ENCODE measurements at regions not wholly inside any gene's neighbourhood (a gene's known extent, or its start where the extent isn't known, plus 50 kb on each side); places are given as distances from the start of the nearest gene placed in this dataset.

- H3K4me3 ChIP-seq (ENCODE audit: low read depth, low read length), result no peak overlapping the region
- TF ChIP-seq CTCF (IDR thresholded peaks at IDR 0.05; ENCODE audit: insufficient read depth, low read length, missing control alignments), result no peak
- CTCF ChIA-PET, result no interaction called here
- no peak for DNase-seq (ENCODE audit: low read depth, low spot score)
- POLR2A ChIA-PET, result no interaction called here
Measured at GRCh38 chr10:128326851-128327250, 200.6 kb upstream of the MKI67 start.

GRCh38 chr10:128336401-128336800 is 210.2 kb upstream of the MKI67 start:
- ChIA-PET CTCF (no interaction called here), POLR2A (no interaction called here)
- H3K4me3 ChIP-seq (ENCODE audit: low read depth, low read length), result no peak overlapping the region
- no peak for TF ChIP-seq CTCF (IDR thresholded peaks at IDR 0.05; ENCODE audit: insufficient read depth, low read length, missing control alignments)
- no peak for DNase-seq (ENCODE audit: low read depth, low spot score)

GRCh38 chr10:128337860-128338378 is 211.7 kb upstream of the MKI67 start:
- no peak overlapping the region for H3K4me3 ChIP-seq (ENCODE audit: low read depth, low read length)
- DNase-seq (ENCODE audit: low read depth, low spot score), result no peak
- TF ChIP-seq CTCF (IDR thresholded peaks at IDR 0.05; ENCODE audit: insufficient read depth, low read length, missing control alignments), result no peak
- ChIA-PET CTCF (no interaction called here), POLR2A (no interaction called here)

- no peak overlapping the region for H3K4me3 ChIP-seq (ENCODE audit: low read depth, low read length)
Measured at GRCh38 chr10:128338951-128339350, 212.7 kb upstream of the MKI67 start.

GRCh38 chr10:128339753-128340152 is 213.5 kb upstream of the MKI67 start:
- DNase-seq (ENCODE audit: low read depth, low spot score), result no peak
- ChIA-PET CTCF (no interaction called here), POLR2A (no interaction called here)
- TF ChIP-seq CTCF (IDR thresholded peaks at IDR 0.05; ENCODE audit: insufficient read depth, low read length, missing control alignments), result no peak
- H3K4me3 ChIP-seq (ENCODE audit: low read depth, low read length), result no peak overlapping the region

More at GRCh38 chr10:128338951-128339350, 212.7 kb upstream of the MKI67 start:
- no peak for DNase-seq (ENCODE audit: low read depth, low spot score)
- TF ChIP-seq CTCF (IDR thresholded peaks at IDR 0.05; ENCODE audit: insufficient read depth, low read length, missing control alignments), result no peak
- CTCF ChIA-PET, result no interaction called here
- POLR2A ChIA-PET, result no interaction called here

- no peak for TF ChIP-seq CTCF (IDR thresholded peaks at IDR 0.05; ENCODE audit: insufficient read depth, low read length, missing control alignments)
- CTCF ChIA-PET, result no interaction called here
- no peak for DNase-seq (ENCODE audit: low read depth, low spot score)
- no peak overlapping the region for H3K4me3 ChIP-seq (ENCODE audit: low read depth, low read length)
- POLR2A ChIA-PET, result no interaction called here
Measured at GRCh38 chr10:128345353-128345752, 219.1 kb upstream of the MKI67 start.
